ENCODE measurements at regions not wholly inside any gene's neighbourhood (a gene's known extent, or its start where the extent isn't known, plus 50 kb on each side); places are given as distances from the start of the nearest gene placed in this dataset.

GRCh38 chr4:11866391-11866790, 437.7 kb upstream of the HS3ST1 start:
- no peaks in the 10 kb centered on the region for H3K27me3 ChIP-seq (ENCODE audit: insufficient read depth, insufficient read length)
- H3K9ac ChIP-seq (ENCODE audit: insufficient read length, low read depth) = no peak overlapping the region
- DNase-seq (ENCODE audit: low read depth, low spot score) = no peak
- no peaks in the 10 kb centered on the region for H3K36me3 ChIP-seq (ENCODE audit: insufficient read depth, insufficient read length, low read length)
- no peaks in the 10 kb centered on the region for H3K4me1 ChIP-seq (ENCODE audit: insufficient read depth, insufficient read length)
- no peak overlapping the region for H3K4me3 ChIP-seq (ENCODE audit: insufficient read length, low read depth)
- no peak for TF ChIP-seq ZNF274 (IDR thresholded peaks at IDR 0.05; ENCODE audit: low read depth, low read length)
- no peaks in the 10 kb centered on the region for H3K9me3 ChIP-seq (ENCODE audit: insufficient read depth, low read length)

GRCh38 chr4:11860996-11861395, 432.3 kb upstream of the HS3ST1 start:
- Histone ChIP-seq H3K4me3 (ENCODE audit: insufficient read length, low read depth) (no peak overlapping the region), H3K9me3 (ENCODE audit: insufficient read depth, low read length) (no peaks in the 10 kb centered on the region), H3K27me3 (ENCODE audit: insufficient read depth, insufficient read length) (no peaks in the 10 kb centered on the region), H3K36me3 (ENCODE audit: insufficient read depth, insufficient read length, low read length) (no peaks in the 10 kb centered on the region), H3K9ac (ENCODE audit: insufficient read length, low read depth) (no peak overlapping the region), H3K4me1 (ENCODE audit: insufficient read depth, insufficient read length) (no peaks in the 10 kb centered on the region)
- no peak for TF ChIP-seq YY1 (IDR thresholded peaks at IDR 0.05; ENCODE audit: insufficient read depth, insufficient read length)
- no peak for TF ChIP-seq ZNF274 (IDR thresholded peaks at IDR 0.05; ENCODE audit: low read depth, low read length)
- no peak for TF ChIP-seq SUZ12 (IDR thresholded peaks at IDR 0.05; ENCODE audit: extremely low read depth, insufficient read depth, insufficient read length)
- DNase-seq (ENCODE audit: low read depth, low spot score) = no peak

DNA sequence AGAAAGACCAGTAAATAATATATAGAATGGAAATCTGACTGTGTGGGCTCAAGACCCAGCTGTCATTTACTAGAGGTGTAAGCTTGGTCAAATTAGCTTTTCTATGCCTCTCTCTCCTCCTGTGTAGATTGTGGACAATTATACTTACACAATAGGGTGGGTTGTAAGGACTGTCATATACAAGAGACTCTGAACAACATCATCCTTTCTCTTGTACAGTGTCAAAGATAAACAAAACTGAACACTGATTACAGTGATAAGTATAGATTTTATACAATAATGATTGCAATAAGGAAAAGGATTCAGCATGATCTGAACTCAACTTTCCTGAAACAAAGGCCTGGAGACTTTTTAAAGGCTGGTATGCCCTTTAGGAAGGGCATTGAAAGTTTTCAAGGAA, 429.2 kb upstream of the HS3ST1 start:
- H3K4me3 ChIP-seq (ENCODE audit: insufficient read length, low read depth) = no peak overlapping the region
- no peaks in the 10 kb centered on the region for H3K4me1 ChIP-seq (ENCODE audit: insufficient read depth, insufficient read length)
- H3K27me3 ChIP-seq (ENCODE audit: insufficient read depth, insufficient read length) = no peaks in the 10 kb centered on the region
- no peak for DNase-seq (ENCODE audit: low read depth, low spot score)
- no peaks in the 10 kb centered on the region for H3K36me3 ChIP-seq (ENCODE audit: insufficient read depth, insufficient read length, low read length)
- TF ChIP-seq YY1 (IDR thresholded peaks at IDR 0.05; ENCODE audit: insufficient read depth, insufficient read length) = no peak
- no peak for TF ChIP-seq ZNF274 (IDR thresholded peaks at IDR 0.05; ENCODE audit: low read depth, low read length)
- TF ChIP-seq SUZ12 (IDR thresholded peaks at IDR 0.05; ENCODE audit: extremely low read depth, insufficient read depth, insufficient read length) = no peak
- no peaks in the 10 kb centered on the region for H3K9me3 ChIP-seq (ENCODE audit: insufficient read depth, low read length)
- H3K9ac ChIP-seq (ENCODE audit: insufficient read length, low read depth) = no peak overlapping the region

DNA sequence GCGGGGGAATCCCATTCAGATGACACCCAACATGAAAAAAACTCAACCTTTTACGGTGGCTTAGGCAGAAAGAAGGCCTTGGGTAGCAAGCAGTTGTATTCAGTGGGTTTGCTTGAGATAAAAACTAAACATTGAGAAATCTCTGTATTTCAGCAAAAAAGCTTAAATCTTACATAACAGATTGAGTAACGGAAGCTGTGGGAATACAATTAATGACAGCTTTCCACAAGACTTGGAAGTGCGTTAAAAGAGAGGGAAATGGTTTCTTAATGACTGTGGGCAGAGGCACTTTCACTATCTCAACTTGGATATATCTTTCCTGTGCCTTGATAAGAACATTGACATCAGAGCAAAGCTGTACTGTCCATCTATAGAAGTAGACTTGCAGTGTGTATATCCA, 418.5 kb upstream of the HS3ST1 start:
- TF ChIP-seq YY1 (IDR thresholded peaks at IDR 0.05; ENCODE audit: insufficient read depth, insufficient read length) (no peak), SUZ12 (IDR thresholded peaks at IDR 0.05; ENCODE audit: extremely low read depth, insufficient read depth, insufficient read length) (no peak), ZNF274 (IDR thresholded peaks at IDR 0.05; ENCODE audit: low read depth, low read length) (no peak)
- Histone ChIP-seq H3K4me3 (ENCODE audit: insufficient read length, low read depth) (no peak overlapping the region), H3K36me3 (ENCODE audit: insufficient read depth, insufficient read length, low read length) (no peaks in the 10 kb centered on the region), H3K4me1 (ENCODE audit: insufficient read depth, insufficient read length) (no peaks in the 10 kb centered on the region), H3K27me3 (ENCODE audit: insufficient read depth, insufficient read length) (no peaks in the 10 kb centered on the region), H3K9me3 (ENCODE audit: insufficient read depth, low read length) (no peaks in the 10 kb centered on the region), H3K9ac (ENCODE audit: insufficient read length, low read depth) (no peak overlapping the region)
- no peak for DNase-seq (ENCODE audit: low read depth, low spot score)

- Histone ChIP-seq H3K4me3 (ENCODE audit: insufficient read length, low read depth) (no peak overlapping the region), H3K36me3 (ENCODE audit: insufficient read depth, insufficient read length, low read length) (no peaks in the 10 kb centered on the region), H3K9ac (ENCODE audit: insufficient read length, low read depth) (no peak overlapping the region), H3K27me3 (ENCODE audit: insufficient read depth, insufficient read length) (no peaks in the 10 kb centered on the region), H3K9me3 (ENCODE audit: insufficient read depth, low read length) (no peaks in the 10 kb centered on the region), H3K4me1 (ENCODE audit: insufficient read depth, insufficient read length) (no peaks in the 10 kb centered on the region)
- DNase-seq (ENCODE audit: low read depth, low spot score) = no peak
- TF ChIP-seq YY1 (IDR thresholded peaks at IDR 0.05; ENCODE audit: insufficient read depth, insufficient read length) = no peak
- TF ChIP-seq SUZ12 (IDR thresholded peaks at IDR 0.05; ENCODE audit: extremely low read depth, insufficient read depth, insufficient read length) = no peak
- TF ChIP-seq ZNF274 (IDR thresholded peaks at IDR 0.05; ENCODE audit: low read depth, low read length) = no peak
Observed at GRCh38 chr4:11843927-11844326, 415.2 kb upstream of the HS3ST1 start.

- no peak overlapping the region for H3K4me3 ChIP-seq (ENCODE audit: insufficient read length, low read depth)
- no peaks in the 10 kb centered on the region for H3K9me3 ChIP-seq (ENCODE audit: insufficient read depth, low read length)
- no peak for TF ChIP-seq SUZ12 (IDR thresholded peaks at IDR 0.05; ENCODE audit: extremely low read depth, insufficient read depth, insufficient read length)
- no peak for TF ChIP-seq ZNF274 (IDR thresholded peaks at IDR 0.05; ENCODE audit: low read depth, low read length)
- TF ChIP-seq YY1 (IDR thresholded peaks at IDR 0.05; ENCODE audit: insufficient read depth, insufficient read length) = no peak
- H3K36me3 ChIP-seq (ENCODE audit: insufficient read depth, insufficient read length, low read length) = no peaks in the 10 kb centered on the region
- H3K27me3 ChIP-seq (ENCODE audit: insufficient read depth, insufficient read length) = no peaks in the 10 kb centered on the region
- DNase-seq (ENCODE audit: low read depth, low spot score) = no peak
- no peaks in the 10 kb centered on the region for H3K4me1 ChIP-seq (ENCODE audit: insufficient read depth, insufficient read length)
- no peak overlapping the region for H3K9ac ChIP-seq (ENCODE audit: insufficient read length, low read depth)
Observed at GRCh38 chr4:11843340-11843739, 414.6 kb upstream of the HS3ST1 start.

GRCh38 chr4:11842620-11843263, 414.0 kb upstream of the HS3ST1 start:
- no peaks in the 10 kb centered on the region for H3K36me3 ChIP-seq (ENCODE audit: insufficient read depth, insufficient read length, low read length)
- no peaks in the 10 kb centered on the region for H3K27me3 ChIP-seq (ENCODE audit: insufficient read depth, insufficient read length)
- H3K4me1 ChIP-seq (ENCODE audit: insufficient read depth, insufficient read length) = no peaks in the 10 kb centered on the region
- H3K9me3 ChIP-seq (ENCODE audit: insufficient read depth, low read length) = no peaks in the 10 kb centered on the region
- TF ChIP-seq SUZ12 (IDR thresholded peaks at IDR 0.05; ENCODE audit: extremely low read depth, insufficient read depth, insufficient read length) (no peak), YY1 (IDR thresholded peaks at IDR 0.05; ENCODE audit: insufficient read depth, insufficient read length) (no peak), ZNF274 (IDR thresholded peaks at IDR 0.05; ENCODE audit: low read depth, low read length) (no peak)
- no peak overlapping the region for H3K4me3 ChIP-seq (ENCODE audit: insufficient read length, low read depth)
- DNase-seq (ENCODE audit: low read depth, low spot score) = no peak
- no peak overlapping the region for H3K9ac ChIP-seq (ENCODE audit: insufficient read length, low read depth)

Measured in NT2/D1 (cell line).